ENCODE measurements at regions not wholly inside any gene's neighbourhood (a gene's known extent, or its start where the extent isn't known, plus 50 kb on each side); places are given as distances from the start of the nearest gene placed in this dataset.

DNA sequence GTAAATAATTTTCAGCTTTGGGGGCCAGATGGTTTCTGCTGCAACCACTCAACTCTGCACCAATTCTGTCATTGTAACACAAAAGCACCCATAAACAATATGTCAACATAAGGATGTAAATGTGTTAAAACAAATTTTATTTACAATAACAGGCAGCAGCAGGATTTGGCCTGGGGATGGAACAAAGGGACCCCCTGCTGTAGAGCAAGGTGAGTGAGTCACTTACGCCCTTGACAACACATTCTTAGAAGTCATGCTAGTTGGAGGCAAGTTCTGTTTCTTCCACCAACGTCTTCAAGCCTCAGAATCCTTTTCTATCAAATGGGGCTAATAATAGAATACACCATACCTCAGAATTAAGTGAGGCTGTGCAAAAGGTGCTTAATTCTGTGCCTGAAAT lies 610.2 kb upstream of the SYT4 start:
- H3K36me3 Mint-ChIP-seq: no peaks in the 10 kb centered on the region

DNA sequence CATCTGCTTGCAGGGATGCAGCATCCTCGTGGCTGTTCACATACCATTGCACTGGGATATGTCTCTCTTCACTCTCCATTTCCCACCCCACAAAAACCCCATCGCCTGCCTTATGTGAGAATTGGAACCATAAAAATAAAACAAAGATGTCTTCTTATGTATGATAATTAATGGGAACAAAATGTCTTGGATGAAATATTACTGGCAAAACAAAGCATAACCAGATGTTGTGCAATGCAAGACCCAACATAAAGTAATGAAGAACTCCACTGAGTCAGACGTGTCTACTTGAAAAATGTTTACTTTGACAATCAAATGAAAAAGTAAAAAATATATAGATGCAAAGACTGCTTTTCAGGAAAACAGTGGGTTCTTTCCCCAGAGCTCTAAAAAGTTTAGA lies 611.3 kb upstream of the SYT4 start:
- DNase-seq (ENCODE audit: low spot score): no peak
- H3K36me3 Mint-ChIP-seq: no peaks in the 10 kb centered on the region
- ChIA-PET CTCF (no interaction called here), POLR2A (no interaction called here)
- peaks cover 16% of the 10 kb centered on the region for H3K9me3 Mint-ChIP-seq
- H3K27ac Mint-ChIP-seq: no peak overlapping the region
- no peak overlapping the region for H3K4me3 Mint-ChIP-seq
- ATAC-seq: no peak
- no peaks in the 10 kb centered on the region for H3K27me3 Mint-ChIP-seq (ENCODE audit: low read depth)
- TF ChIP-seq TEAD4 (CRISPR knock-in tag; IDR thresholded peaks at IDR 0.05): no peak
- TF ChIP-seq ZNF396 (CRISPR knock-in tag; IDR thresholded peaks at IDR 0.05; ENCODE audit: borderline replicate concordance): no peak
- TF ChIP-seq, protein P1, sequence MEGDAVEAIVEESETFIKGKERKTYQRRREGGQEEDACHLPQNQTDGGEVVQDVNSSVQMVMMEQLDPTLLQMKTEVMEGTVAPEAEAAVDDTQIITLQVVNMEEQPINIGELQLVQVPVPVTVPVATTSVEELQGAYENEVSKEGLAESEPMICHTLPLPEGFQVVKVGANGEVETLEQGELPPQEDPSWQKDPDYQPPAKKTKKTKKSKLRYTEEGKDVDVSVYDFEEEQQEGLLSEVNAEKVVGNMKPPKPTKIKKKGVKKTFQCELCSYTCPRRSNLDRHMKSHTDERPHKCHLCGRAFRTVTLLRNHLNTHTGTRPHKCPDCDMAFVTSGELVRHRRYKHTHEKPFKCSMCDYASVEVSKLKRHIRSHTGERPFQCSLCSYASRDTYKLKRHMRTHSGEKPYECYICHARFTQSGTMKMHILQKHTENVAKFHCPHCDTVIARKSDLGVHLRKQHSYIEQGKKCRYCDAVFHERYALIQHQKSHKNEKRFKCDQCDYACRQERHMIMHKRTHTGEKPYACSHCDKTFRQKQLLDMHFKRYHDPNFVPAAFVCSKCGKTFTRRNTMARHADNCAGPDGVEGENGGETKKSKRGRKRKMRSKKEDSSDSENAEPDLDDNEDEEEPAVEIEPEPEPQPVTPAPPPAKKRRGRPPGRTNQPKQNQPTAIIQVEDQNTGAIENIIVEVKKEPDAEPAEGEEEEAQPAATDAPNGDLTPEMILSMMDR (IDR thresholded peaks at IDR 0.05): no peak
- TF ChIP-seq ZNF671 (CRISPR knock-in tag; IDR thresholded peaks at IDR 0.05): no peak
- no peak for TF ChIP-seq ATF1 (CRISPR knock-in tag; IDR thresholded peaks at IDR 0.05)
- TF ChIP-seq, protein P2, sequence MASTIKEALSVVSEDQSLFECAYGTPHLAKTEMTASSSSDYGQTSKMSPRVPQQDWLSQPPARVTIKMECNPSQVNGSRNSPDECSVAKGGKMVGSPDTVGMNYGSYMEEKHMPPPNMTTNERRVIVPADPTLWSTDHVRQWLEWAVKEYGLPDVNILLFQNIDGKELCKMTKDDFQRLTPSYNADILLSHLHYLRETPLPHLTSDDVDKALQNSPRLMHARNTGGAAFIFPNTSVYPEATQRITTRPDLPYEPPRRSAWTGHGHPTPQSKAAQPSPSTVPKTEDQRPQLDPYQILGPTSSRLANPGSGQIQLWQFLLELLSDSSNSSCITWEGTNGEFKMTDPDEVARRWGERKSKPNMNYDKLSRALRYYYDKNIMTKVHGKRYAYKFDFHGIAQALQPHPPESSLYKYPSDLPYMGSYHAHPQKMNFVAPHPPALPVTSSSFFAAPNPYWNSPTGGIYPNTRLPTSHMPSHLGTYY (CRISPR knock-in tag; IDR thresholded peaks at IDR 0.05): no peak
- H3K4me1 Mint-ChIP-seq: peaks cover 31% of the 10 kb centered on the region

More for the DNA sequence above, 610.2 kb upstream of the SYT4 start:
- CTCF ChIA-PET: no interaction called here
- H3K4me1 Mint-ChIP-seq: peaks cover 32% of the 10 kb centered on the region
- no peaks in the 10 kb centered on the region for H3K27me3 Mint-ChIP-seq (ENCODE audit: low read depth)
- no peak overlapping the region for H3K27ac Mint-ChIP-seq
- peak; percentile 18 for DNase-seq (ENCODE audit: low spot score)
- H3K4me3 Mint-ChIP-seq: no peak overlapping the region
- TF ChIP-seq ETV6 (CRISPR knock-in tag; IDR thresholded peaks at IDR 0.05): no peak
- TF ChIP-seq ESRRA (CRISPR knock-in tag; IDR thresholded peaks at IDR 0.05; ENCODE audit: borderline replicate concordance): no peak
- TF ChIP-seq ZNF396 (CRISPR knock-in tag; IDR thresholded peaks at IDR 0.05; ENCODE audit: borderline replicate concordance): no peak
- TF ChIP-seq, protein P3, sequence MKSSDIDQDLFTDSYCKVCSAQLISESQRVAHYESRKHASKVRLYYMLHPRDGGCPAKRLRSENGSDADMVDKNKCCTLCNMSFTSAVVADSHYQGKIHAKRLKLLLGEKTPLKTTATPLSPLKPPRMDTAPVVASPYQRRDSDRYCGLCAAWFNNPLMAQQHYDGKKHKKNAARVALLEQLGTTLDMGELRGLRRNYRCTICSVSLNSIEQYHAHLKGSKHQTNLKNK (CRISPR knock-in tag; IDR thresholded peaks at IDR 0.05): no peak
- no peak for TF ChIP-seq ATF1 (CRISPR knock-in tag; IDR thresholded peaks at IDR 0.05)
- TF ChIP-seq, protein P4, sequence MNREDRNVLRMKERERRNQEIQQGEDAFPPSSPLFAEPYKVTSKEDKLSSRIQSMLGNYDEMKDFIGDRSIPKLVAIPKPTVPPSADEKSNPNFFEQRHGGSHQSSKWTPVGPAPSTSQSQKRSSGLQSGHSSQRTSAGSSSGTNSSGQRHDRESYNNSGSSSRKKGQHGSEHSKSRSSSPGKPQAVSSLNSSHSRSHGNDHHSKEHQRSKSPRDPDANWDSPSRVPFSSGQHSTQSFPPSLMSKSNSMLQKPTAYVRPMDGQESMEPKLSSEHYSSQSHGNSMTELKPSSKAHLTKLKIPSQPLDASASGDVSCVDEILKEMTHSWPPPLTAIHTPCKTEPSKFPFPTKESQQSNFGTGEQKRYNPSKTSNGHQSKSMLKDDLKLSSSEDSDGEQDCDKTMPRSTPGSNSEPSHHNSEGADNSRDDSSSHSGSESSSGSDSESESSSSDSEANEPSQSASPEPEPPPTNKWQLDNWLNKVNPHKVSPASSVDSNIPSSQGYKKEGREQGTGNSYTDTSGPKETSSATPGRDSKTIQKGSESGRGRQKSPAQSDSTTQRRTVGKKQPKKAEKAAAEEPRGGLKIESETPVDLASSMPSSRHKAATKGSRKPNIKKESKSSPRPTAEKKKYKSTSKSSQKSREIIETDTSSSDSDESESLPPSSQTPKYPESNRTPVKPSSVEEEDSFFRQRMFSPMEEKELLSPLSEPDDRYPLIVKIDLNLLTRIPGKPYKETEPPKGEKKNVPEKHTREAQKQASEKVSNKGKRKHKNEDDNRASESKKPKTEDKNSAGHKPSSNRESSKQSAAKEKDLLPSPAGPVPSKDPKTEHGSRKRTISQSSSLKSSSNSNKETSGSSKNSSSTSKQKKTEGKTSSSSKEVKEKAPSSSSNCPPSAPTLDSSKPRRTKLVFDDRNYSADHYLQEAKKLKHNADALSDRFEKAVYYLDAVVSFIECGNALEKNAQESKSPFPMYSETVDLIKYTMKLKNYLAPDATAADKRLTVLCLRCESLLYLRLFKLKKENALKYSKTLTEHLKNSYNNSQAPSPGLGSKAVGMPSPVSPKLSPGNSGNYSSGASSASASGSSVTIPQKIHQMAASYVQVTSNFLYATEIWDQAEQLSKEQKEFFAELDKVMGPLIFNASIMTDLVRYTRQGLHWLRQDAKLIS (CRISPR knock-in tag; IDR thresholded peaks at IDR 0.05; ENCODE audit: borderline replicate concordance): no peak
- no peak for TF ChIP-seq ZNF423 (CRISPR knock-in tag; IDR thresholded peaks at IDR 0.05)
- no peak for TF ChIP-seq ZNF263 (CRISPR knock-in tag; IDR thresholded peaks at IDR 0.05; ENCODE audit: low read depth)
- TF ChIP-seq, protein P5, sequence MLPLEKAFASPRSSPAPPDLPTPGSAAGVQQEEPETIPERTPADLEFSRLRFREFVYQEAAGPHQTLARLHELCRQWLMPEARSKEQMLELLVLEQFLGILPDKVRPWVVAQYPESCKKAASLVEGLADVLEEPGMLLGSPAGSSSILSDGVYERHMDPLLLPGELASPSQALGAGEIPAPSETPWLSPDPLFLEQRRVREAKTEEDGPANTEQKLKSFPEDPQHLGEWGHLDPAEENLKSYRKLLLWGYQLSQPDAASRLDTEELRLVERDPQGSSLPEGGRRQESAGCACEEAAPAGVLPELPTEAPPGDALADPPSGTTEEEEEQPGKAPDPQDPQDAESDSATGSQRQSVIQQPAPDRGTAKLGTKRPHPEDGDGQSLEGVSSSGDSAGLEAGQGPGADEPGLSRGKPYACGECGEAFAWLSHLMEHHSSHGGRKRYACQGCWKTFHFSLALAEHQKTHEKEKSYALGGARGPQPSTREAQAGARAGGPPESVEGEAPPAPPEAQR (CRISPR knock-in tag; IDR thresholded peaks at IDR 0.05): no peak
- ATAC-seq: peak; percentile 62; the same call in 1 of the 2 replicates
- POLR2A ChIA-PET: no interaction called here
- H3K9me3 Mint-ChIP-seq: peaks cover 16% of the 10 kb centered on the region

DNA sequence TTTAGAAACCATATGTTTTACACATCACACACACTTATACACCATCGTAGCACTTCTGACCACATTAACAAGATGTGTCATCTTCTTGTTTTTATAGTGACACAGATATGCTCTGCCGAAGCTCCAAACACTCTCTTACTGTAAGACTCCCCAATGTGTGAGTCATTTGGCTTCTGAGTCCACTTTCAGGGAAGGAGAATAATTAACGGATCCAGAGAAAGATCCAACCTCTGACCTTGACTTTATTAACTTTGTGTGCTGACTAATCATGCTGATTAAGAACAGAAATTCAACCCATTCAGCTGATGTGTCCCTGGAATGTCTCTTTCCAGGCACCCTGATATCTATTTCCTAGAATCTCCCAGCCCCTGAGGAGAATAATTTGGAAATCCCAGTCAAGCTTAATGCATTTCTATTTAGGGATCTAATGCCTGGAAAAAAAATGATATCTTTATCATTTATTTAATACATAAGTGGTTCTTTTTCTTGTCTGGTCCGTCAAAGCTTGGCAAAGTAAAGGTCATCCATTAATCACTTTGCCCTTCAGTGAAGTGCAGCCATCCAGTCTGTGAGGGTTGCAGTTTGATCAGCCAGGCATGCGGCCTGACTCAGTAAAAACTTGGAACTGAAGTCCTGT lies 615.8 kb upstream of the SYT4 start:
- Mint-ChIP-seq H3K27ac (no peak overlapping the region), H3K36me3 (no peaks in the 10 kb centered on the region), H3K4me3 (no peak overlapping the region), H3K9me3 (peaks cover 13% of the 10 kb centered on the region), H3K4me1 (peaks cover 17% of the 10 kb centered on the region), H3K27me3 (ENCODE audit: low read depth) (no peaks in the 10 kb centered on the region)
- no peak for ATAC-seq
- ChIA-PET POLR2A (no interaction called here), CTCF (no interaction called here)
- no peak for DNase-seq (ENCODE audit: low spot score)
- TF ChIP-seq RORB (CRISPR knock-in tag; IDR thresholded peaks at IDR 0.05) (no peak), ZNF423 (CRISPR knock-in tag; IDR thresholded peaks at IDR 0.05) (no peak), ZNF263 (CRISPR knock-in tag; IDR thresholded peaks at IDR 0.05; ENCODE audit: low read depth) (no peak), ZNF317 (CRISPR knock-in tag; IDR thresholded peaks at IDR 0.05; ENCODE audit: borderline replicate concordance, low read depth) (no peak), CREB1 (CRISPR knock-in tag; IDR thresholded peaks at IDR 0.05) (no peak), JAZF1 (CRISPR knock-in tag; IDR thresholded peaks at IDR 0.05) (no peak), ATF1 (CRISPR knock-in tag; IDR thresholded peaks at IDR 0.05) (no peak)
- TF ChIP-seq, protein P5 (CRISPR knock-in tag; IDR thresholded peaks at IDR 0.05): no peak
- TF ChIP-seq, protein P6, sequence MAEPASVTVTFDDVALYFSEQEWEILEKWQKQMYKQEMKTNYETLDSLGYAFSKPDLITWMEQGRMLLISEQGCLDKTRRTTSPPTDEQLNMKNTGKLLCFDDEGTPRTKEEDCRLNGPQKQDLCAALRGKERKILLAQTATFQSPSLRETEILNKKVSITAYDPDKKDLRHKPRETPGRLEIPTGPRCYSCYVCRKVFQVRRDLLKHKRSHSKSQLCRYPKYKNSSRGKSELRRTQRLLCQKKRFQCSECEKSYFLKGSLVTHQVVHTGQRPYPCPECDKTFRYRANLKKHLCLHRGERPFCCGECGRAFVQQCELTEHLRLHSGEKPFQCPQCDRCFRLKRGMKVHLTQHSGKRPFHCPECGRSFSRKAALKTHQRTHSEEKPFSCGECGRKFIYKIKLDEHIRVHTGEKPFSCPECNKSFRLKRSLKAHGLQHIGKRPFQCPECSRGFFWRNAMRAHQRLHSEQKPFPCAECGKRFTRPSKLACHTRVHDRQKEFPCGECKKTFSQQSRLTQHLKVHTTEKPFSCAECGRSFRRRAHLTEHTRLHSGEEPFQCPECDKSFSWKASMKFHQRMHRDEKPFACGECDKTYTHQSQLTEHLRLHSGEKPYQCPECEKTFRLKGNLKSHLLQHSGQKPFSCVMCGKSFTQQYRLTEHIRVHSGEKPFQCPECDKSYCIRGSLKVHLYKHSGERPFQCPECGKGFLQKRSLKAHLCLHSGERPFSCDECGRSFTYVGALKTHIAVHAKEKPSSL (CRISPR knock-in tag; conservative IDR thresholded peaks at IDR 0.05): no peak
